Keratinocyte (primary cell): ENCODE measurements at regions not wholly inside any gene's neighbourhood (a gene's known extent, or its start where the extent isn't known, plus 50 kb on each side); places are given as distances from the start of the nearest gene placed in this dataset.
A peak's percentile ranks its signal among the peaks of the same experiment; 100 is the strongest.
"Not testable (repeated sequence)": the region's sequence is repeated elsewhere in the genome, so short reads cannot be mapped to it uniquely, and the experiment has no call there.

ENCODE experiments used
- DNase-seq: peaks from one replicate; pipeline ENCODE4 v3.0.0-alpha.2; 2011; ENCODE audit warnings: low read depth, missing footprints, low spot score
- FAIRE-seq: peaks from 2 replicates; lab custom pipeline; 2011; peaks lifted over from hg19 to GRCh38; lab: Jason Lieb, UNC
- H2AFZ ChIP-seq: 2 replicates; pipeline ENCODE4 v1.6.0; 2012; ENCODE audit warnings: low read length, control low read depth, inconsistent platforms; ENCODE audit not compliant: control insufficient read depth
- H3K27ac ChIP-seq: 2 replicates; pipeline ENCODE4 v1.5.1; 2011; ENCODE audit warnings: low read length; ENCODE audit not compliant: control insufficient read depth, insufficient read depth
- H3K27me3 ChIP-seq: 3 replicates; pipeline ENCODE4 v1.6.0; 2011; ENCODE audit warnings: low read length; ENCODE audit not compliant: control insufficient read depth, insufficient read depth; ENCODE audit errors: extremely low read depth
- H3K36me3 ChIP-seq, 2 experiments: 2 replicates in 1 of 2; 3 replicates in 1 of 2; pipeline ENCODE4 v1.5.1; 2011; ENCODE audit warnings: low read length in 2 of 2, mild to moderate bottlenecking in 1 of 2; ENCODE audit not compliant: control insufficient read depth in 2 of 2, insufficient read depth in 2 of 2; ENCODE audit errors: extremely low read depth in 1 of 2
- H3K4me1 ChIP-seq: 3 replicates; pipeline ENCODE4 v1.5.1; 2011; ENCODE audit warnings: low read length; ENCODE audit not compliant: control insufficient read depth, insufficient read depth; ENCODE audit errors: extremely low read depth
- H3K4me2 ChIP-seq: 3 replicates; pipeline ENCODE4 v1.6.0; 2011; ENCODE audit warnings: low read depth, low read length; ENCODE audit not compliant: control insufficient read depth, insufficient read depth; ENCODE audit errors: extremely low read depth
- H3K4me3 ChIP-seq, 3 experiments: fragments of 200-600 bp in 1 of 3; sonication (generic) in 1 of 3; 2 replicates in 2 of 3; 3 replicates in 1 of 3; pipeline ENCODE4 v1.5.1; 2011 to 2016; ENCODE audit warnings: low read length in 3 of 3, mild to moderate bottlenecking in 3 of 3, control low read depth in 2 of 3, inconsistent platforms in 1 of 3, low read depth in 1 of 3, mixed read lengths in 1 of 3, mixed run types in 1 of 3, moderate library complexity in 1 of 3; ENCODE audit not compliant: control insufficient read depth in 2 of 3, insufficient read depth in 2 of 3; ENCODE audit errors: extremely low read depth in 1 of 3
- H3K79me2 ChIP-seq: 2 replicates; pipeline ENCODE4 v1.6.0; 2012; ENCODE audit warnings: low read length; ENCODE audit not compliant: control insufficient read depth, insufficient read depth
- H3K9ac ChIP-seq: 3 replicates; pipeline ENCODE4 v1.6.0; 2011; ENCODE audit warnings: low read length; ENCODE audit not compliant: control insufficient read depth, insufficient read depth; ENCODE audit errors: extremely low read depth
- H3K9me1 ChIP-seq: 3 replicates; pipeline ENCODE4 v1.6.0; 2011; ENCODE audit warnings: low read length; ENCODE audit not compliant: control insufficient read depth, insufficient read depth; ENCODE audit errors: extremely low read depth
- H3K9me3 ChIP-seq: 2 replicates; pipeline ENCODE4 v1.5.1; 2012; ENCODE audit warnings: low read depth, low read length; ENCODE audit not compliant: control insufficient read depth
- H4K20me1 ChIP-seq: 3 replicates; pipeline ENCODE4 v1.6.0; 2011; ENCODE audit warnings: low read length; ENCODE audit not compliant: control insufficient read depth, insufficient read depth; ENCODE audit errors: extremely low read depth
- EZH2 ChIP-seq: IDR thresholded peaks from one replicate; pipeline ENCODE4 v1.6.1; 2012; ENCODE audit warnings: inconsistent platforms, mild to moderate bottlenecking, low read length, moderate library complexity
- dilution Hi-C: fragments of 300-500 bp; cut with MboI; formaldehyde crosslinking; loops from one replicate; pipeline ENCODE4 v1.7.0; 2020; ENCODE audit warnings: low sequenced_read_pairs; ENCODE audit not compliant: extremely low pct_ligation_motif_present
- TF ChIP-seq, protein P1 (sequence below), 3 experiments: IDR thresholded peaks in 1 of 3; conservative IDR thresholded peaks in 1 of 3; optimal IDR thresholded peaks in 1 of 3; 2 replicates in 2 of 3; 3 replicates in 1 of 3; pipeline versions ENCODE3 to v1.5.1; 2011; ENCODE audit warnings: low read length in 3 of 3, mild to moderate bottlenecking in 3 of 3, moderate library complexity in 2 of 3, control low read depth in 1 of 3, inconsistent platforms in 1 of 3; ENCODE audit not compliant: insufficient read depth in 2 of 3; ENCODE audit errors: extremely low read depth in 1 of 3

- H3K79me2 ChIP-seq = no peaks in the 10 kb centered on the region
- no peak overlapping the region for H3K27ac ChIP-seq
- TF ChIP-seq, protein P1, sequence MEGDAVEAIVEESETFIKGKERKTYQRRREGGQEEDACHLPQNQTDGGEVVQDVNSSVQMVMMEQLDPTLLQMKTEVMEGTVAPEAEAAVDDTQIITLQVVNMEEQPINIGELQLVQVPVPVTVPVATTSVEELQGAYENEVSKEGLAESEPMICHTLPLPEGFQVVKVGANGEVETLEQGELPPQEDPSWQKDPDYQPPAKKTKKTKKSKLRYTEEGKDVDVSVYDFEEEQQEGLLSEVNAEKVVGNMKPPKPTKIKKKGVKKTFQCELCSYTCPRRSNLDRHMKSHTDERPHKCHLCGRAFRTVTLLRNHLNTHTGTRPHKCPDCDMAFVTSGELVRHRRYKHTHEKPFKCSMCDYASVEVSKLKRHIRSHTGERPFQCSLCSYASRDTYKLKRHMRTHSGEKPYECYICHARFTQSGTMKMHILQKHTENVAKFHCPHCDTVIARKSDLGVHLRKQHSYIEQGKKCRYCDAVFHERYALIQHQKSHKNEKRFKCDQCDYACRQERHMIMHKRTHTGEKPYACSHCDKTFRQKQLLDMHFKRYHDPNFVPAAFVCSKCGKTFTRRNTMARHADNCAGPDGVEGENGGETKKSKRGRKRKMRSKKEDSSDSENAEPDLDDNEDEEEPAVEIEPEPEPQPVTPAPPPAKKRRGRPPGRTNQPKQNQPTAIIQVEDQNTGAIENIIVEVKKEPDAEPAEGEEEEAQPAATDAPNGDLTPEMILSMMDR (optimal IDR thresholded peaks at IDR 0.05 in 1 of 3, IDR thresholded peaks at IDR 0.05 in 1 of 3, conservative IDR thresholded peaks at IDR 0.05 in 1 of 3; ENCODE audit: extremely low read depth in 1 of 3, insufficient read depth in 2 of 3, low read length in 3 of 3) = no peak
- TF ChIP-seq EZH2 = no peak
- H3K9me3 ChIP-seq = no peaks in the 10 kb centered on the region
- H2AFZ ChIP-seq = no peak overlapping the region
- H3K9me1 ChIP-seq = no peaks in the 10 kb centered on the region
- dilution Hi-C loops = no loop called here
- no peaks in the 10 kb centered on the region for H3K4me1 ChIP-seq
- no peaks in the 10 kb centered on the region for H3K36me3 ChIP-seq
- DNase-seq (no peak), FAIRE-seq (no peak)
- H3K4me3 ChIP-seq = no peak overlapping the region
- no peak overlapping the region for H3K9ac ChIP-seq
- H3K27me3 ChIP-seq = no peaks in the 10 kb centered on the region
- H4K20me1 ChIP-seq = no peaks in the 10 kb centered on the region
- H3K4me2 ChIP-seq = no peak overlapping the region
Measured at GRCh38 chr17:31780483-31780882, 78.6 kb downstream of the COPRS start.

- Histone ChIP-seq H3K9me1 (no peaks in the 10 kb centered on the region), H3K27me3 (no peaks in the 10 kb centered on the region), H3K36me3 (no peaks in the 10 kb centered on the region), H3K9ac (no peak overlapping the region), H3K9me3 (no peaks in the 10 kb centered on the region), H3K4me1 (no peaks in the 10 kb centered on the region), H2AFZ (no peak overlapping the region), H3K27ac (no peak overlapping the region), H3K4me2 (no peak overlapping the region), H3K79me2 (no peaks in the 10 kb centered on the region), H4K20me1 (no peaks in the 10 kb centered on the region), H3K4me3 (no peak overlapping the region)
- dilution Hi-C loops = no loop called here
- no peak for TF ChIP-seq EZH2
- TF ChIP-seq, protein P1 (optimal IDR thresholded peaks at IDR 0.05 in 1 of 3, IDR thresholded peaks at IDR 0.05 in 1 of 3, conservative IDR thresholded peaks at IDR 0.05 in 1 of 3; ENCODE audit: extremely low read depth in 1 of 3, insufficient read depth in 2 of 3, low read length in 3 of 3) = no peak
- FAIRE-seq (no peak), DNase-seq (no peak)
Measured at GRCh38 chr17:31778523-31778922, 80.5 kb downstream of the COPRS start.

- H3K4me3 ChIP-seq, H3K9ac ChIP-seq, dilution Hi-C loops, H3K27ac ChIP-seq, H3K36me3 ChIP-seq, H3K79me2 ChIP-seq, H3K9me3 ChIP-seq, H2AFZ ChIP-seq, FAIRE-seq, DNase-seq, H3K4me1 ChIP-seq, H3K27me3 ChIP-seq, H4K20me1 ChIP-seq, H3K9me1 ChIP-seq, H3K4me2 ChIP-seq: not testable (repeated sequence)
Measured at GRCh38 chr17:31771328-31771727, 87.7 kb downstream of the COPRS start.

DNA sequence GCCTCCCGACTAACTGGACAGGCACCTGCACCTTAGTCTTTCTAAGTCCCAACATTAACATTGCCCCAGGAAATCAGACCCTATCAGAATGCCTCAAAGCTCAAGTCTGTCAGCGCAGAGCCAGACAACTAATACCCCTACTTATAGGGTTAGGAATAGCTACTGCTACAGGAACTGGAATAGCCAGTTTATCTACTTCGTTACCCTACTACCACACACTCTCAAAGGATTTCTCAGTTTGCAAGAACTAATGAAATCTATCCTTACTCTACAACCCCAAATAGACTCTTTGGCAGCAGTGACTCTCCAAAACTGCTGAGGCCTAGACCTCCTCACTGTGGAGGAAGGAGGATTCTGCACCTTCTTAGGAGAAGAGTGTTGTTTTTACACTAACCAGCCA, 88.5 kb downstream of the COPRS start:
- DNase-seq = not testable (repeated sequence)

More for the DNA sequence above, 88.5 kb downstream of the COPRS start:
- H3K36me3 ChIP-seq, H3K4me2 ChIP-seq, H4K20me1 ChIP-seq, H3K9me3 ChIP-seq, H3K79me2 ChIP-seq, H3K9ac ChIP-seq, H3K4me1 ChIP-seq, dilution Hi-C loops, H3K4me3 ChIP-seq, H3K9me1 ChIP-seq, H3K27ac ChIP-seq, FAIRE-seq, H3K27me3 ChIP-seq: not testable (repeated sequence)
- H2AFZ ChIP-seq = peak overlapping the region; percentile 43
